GM20000 (cell line): ENCODE measurements at regions not wholly inside any gene's neighbourhood (a gene's known extent, or its start where the extent isn't known, plus 50 kb on each side); places are given as distances from the start of the nearest gene placed in this dataset.

Source experiments
- DNase-seq: peaks from one replicate; pipeline ENCODE4 v3.0.0; 2012; ENCODE audit warnings: low spot score
- TF ChIP-seq, protein P1 (sequence below): IDR thresholded peaks from 2 replicates; pipeline ENCODE4 v1.5.1; 2012; ENCODE audit warnings: mild to moderate bottlenecking, control low read depth; ENCODE audit errors: extremely low read depth, missing control alignments

DNA sequence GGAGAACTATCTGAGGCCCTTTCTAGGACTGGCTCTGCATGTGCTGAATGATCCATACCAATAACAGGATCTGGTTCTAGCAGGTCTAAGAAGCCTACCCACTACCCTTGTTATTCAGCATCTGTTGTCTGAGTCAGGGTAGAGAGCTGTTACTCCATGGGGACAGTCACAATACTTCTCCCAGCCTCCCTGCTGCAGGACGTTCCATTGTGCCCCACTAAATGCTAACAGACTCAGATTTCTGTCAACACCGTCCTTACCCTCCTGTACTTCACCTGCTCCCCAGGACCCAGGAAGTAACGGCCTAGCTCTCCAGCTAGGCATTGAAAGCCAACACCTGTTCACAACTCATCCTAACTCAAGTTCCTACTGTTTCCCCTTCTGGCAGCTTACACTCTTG lies 719.7 kb upstream of the ID2 start:
- TF ChIP-seq, protein P1, sequence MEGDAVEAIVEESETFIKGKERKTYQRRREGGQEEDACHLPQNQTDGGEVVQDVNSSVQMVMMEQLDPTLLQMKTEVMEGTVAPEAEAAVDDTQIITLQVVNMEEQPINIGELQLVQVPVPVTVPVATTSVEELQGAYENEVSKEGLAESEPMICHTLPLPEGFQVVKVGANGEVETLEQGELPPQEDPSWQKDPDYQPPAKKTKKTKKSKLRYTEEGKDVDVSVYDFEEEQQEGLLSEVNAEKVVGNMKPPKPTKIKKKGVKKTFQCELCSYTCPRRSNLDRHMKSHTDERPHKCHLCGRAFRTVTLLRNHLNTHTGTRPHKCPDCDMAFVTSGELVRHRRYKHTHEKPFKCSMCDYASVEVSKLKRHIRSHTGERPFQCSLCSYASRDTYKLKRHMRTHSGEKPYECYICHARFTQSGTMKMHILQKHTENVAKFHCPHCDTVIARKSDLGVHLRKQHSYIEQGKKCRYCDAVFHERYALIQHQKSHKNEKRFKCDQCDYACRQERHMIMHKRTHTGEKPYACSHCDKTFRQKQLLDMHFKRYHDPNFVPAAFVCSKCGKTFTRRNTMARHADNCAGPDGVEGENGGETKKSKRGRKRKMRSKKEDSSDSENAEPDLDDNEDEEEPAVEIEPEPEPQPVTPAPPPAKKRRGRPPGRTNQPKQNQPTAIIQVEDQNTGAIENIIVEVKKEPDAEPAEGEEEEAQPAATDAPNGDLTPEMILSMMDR, result no peak
- DNase-seq, result no peak

DNA sequence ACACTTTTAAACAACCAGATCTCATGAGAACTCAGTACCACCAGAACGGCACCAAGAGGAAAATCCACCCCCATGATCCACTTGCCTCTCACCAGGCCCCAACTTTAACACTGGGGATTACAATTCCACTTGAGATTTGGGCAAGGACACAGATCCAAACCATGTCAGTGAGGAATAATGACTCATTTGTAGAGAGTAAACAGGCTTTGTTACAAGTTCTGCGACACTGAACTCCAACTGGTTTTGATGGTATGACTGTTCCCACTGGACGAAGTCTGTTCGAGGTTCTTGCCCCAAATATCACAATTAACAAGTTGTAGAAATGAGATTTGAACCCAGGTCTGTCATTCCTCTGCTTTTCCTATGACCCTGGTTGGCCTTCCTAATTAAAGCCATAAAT lies 718.1 kb upstream of the ID2 start:
- DNase-seq, result no peak
- TF ChIP-seq, protein P1, result no peak

DNA sequence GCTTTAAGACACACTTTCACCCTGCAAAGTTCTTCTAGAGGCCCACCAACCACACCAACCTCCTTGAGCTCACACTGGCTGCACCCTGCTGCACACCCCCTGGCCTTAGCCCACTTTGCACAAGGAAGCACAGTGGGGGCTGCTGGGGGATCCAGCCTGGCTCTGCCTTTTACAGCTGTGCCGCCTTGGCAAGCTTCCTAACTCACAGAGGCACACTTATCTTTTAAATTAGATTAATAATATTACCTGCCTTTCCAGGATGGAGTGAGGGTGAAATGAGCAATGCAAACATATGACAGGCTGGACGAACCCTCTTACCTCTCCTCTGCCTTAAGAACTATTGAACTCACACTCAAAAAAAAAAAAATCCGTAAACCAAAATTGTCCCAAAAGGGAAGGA lies 715.8 kb upstream of the ID2 start:
- DNase-seq, result no peak
- TF ChIP-seq, protein P1, result no peak

DNA sequence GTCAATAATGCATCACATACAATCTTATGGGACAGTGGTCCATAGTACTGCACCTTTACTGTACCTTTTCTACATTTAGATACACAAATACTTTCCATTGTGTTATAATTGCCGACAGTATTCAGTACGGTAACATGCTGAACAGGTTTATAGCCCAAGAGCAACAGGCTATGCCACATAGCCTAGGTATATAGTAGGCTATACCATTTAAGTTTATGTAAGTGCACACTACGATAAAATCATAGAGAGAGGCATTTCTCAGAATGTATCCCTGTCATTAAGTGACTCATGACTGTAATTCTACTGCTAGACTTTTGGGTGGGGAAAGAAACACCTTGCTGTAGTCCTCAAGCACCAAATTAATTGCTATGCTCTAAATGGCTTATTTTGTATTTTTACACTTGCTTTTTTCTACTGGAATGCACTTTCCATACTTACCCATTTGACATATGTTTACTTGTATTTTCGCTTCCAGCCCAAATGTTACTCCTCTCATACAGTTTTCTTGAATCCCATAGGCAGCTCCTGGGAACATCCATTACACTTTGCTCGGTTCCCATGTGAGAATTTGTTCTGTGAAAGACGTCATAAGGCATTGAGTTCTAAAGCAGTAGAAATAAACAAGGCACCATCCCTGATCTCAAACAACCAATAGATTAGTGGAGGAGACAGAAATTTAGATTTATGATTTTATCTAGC lies 714.0 kb upstream of the ID2 start:
- no peak for DNase-seq
- TF ChIP-seq, protein P1, result no peak

DNA sequence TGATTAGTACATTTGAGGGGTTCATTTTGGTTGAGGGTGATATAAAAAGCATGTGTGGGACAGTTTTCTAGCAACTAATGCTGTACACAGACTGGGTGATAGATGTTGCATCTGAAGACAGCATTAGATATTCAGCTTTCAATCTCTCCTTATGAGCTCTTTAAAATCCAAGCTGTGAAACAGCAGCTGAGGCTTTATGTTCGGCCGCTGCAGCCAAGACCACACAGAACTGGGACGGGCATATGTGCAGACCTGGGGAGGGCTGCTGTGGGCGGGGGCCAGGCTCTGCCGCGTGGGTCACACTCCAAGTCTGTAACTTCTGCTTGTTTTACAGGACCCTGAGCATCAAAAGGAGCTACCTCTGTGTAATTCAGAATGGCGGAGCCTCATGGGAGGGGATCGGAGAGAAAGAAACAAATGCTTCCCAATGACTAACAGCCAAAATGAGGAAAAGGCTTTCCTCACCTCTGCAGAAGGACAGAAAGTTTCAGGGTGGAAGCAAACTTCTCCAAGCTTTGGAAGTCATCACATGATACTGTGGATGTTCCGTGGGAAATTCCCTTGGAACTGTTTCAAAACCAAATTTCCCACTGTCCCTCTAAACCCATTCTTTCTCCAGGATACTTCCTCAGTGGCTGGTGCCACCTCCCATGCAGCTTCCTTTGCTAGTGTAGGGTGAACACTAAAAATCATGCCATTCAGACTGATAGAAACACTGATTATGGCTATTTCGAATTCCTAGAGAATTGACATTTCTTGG lies 711.9 kb upstream of the ID2 start:
- TF ChIP-seq, protein P1, result no peak

DNA sequence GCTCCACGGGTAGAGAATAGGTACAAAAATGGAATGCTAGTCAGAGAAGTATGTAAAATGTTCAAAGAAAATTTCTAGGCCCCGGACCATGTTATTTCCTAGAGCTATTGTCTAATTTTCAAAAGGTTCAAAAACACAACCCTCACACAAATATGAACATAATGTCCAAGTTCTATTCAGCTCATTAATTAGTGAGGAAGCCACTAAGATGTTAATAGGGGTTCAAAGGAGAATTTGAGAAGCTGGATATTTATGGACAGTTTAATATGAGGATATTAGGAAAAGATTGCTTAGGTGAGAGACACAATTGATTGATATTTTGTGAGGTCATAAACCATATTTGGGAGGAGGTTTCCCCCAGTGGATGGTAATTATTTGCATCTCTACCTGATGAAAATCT lies 710.6 kb upstream of the ID2 start:
- TF ChIP-seq, protein P1, result no peak

More for the DNA sequence above, 711.9 kb upstream of the ID2 start:
- no peak for DNase-seq

DNA sequence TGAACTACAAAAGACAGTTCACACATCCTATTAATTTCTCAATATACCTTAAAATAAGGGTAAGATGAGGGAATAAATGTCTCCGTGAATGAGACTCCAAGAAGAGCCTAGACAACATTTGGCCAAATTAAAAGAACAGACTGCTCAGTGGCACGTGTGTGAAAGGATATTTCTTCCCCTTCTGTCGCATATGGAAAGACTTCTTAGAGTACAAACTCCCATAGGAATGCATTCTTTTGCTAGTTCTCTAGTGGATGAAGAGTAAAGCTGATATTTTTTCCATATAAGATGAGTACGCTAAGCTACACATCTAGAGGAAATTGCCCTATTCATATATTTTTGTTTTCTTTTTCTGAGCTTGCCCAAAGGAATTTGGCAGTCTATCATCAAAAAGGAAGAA lies 710.0 kb upstream of the ID2 start:
- TF ChIP-seq, protein P1, result no peak
- DNase-seq, result no peak

More for the DNA sequence above, 710.6 kb upstream of the ID2 start:
- no peak for DNase-seq
